ENCODE measurements at regions not wholly inside any gene's neighbourhood (a gene's known extent, or its start where the extent isn't known, plus 50 kb on each side); places are given as distances from the start of the nearest gene placed in this dataset.

DNA sequence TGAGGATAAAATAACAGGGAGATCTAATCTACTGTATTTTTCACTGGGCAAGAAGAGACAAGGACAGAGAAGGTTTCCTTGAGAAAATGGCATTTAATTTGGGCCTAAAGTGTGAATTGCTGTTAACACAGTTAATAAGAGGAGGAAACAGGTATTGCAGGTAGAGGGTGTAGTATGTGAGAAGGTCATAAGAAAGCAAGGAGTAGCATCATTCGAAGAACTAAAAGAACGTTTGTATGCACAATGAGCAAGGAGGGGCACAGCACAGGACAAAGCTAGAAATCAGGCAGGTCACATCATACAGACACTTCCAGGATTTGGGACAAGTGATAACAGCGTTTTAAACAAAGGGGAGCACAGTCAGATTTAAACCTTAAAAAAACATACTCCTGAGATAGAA lies 85.1 kb upstream of the PLEKHA5 start:
- Mint-ChIP-seq H3K4me3 (ENCODE audit: low read depth, unreplicated experiment) (no peak overlapping the region), H3K27ac (ENCODE audit: unreplicated experiment) (no peak overlapping the region), H3K36me3 (ENCODE audit: insufficient read depth, unreplicated experiment) (no peaks in the 10 kb centered on the region), H3K9me3 (ENCODE audit: low read depth, unreplicated experiment) (no peaks in the 10 kb centered on the region), H3K4me1 (ENCODE audit: low read depth, unreplicated experiment) (peaks cover 19% of the 10 kb centered on the region), H3K27me3 (ENCODE audit: unreplicated experiment) (no peaks in the 10 kb centered on the region)
- intact Hi-C loops (cut with micrococcal nuclease; ENCODE audit: unreplicated experiment): no loop called here
- TF ChIP-seq, protein P1, sequence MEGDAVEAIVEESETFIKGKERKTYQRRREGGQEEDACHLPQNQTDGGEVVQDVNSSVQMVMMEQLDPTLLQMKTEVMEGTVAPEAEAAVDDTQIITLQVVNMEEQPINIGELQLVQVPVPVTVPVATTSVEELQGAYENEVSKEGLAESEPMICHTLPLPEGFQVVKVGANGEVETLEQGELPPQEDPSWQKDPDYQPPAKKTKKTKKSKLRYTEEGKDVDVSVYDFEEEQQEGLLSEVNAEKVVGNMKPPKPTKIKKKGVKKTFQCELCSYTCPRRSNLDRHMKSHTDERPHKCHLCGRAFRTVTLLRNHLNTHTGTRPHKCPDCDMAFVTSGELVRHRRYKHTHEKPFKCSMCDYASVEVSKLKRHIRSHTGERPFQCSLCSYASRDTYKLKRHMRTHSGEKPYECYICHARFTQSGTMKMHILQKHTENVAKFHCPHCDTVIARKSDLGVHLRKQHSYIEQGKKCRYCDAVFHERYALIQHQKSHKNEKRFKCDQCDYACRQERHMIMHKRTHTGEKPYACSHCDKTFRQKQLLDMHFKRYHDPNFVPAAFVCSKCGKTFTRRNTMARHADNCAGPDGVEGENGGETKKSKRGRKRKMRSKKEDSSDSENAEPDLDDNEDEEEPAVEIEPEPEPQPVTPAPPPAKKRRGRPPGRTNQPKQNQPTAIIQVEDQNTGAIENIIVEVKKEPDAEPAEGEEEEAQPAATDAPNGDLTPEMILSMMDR (IDR thresholded peaks at IDR 0.05; ENCODE audit: unreplicated experiment): no peak
- DNase-seq: no peak
- BruUV-seq (replicated peaks): no TSS peak
- CTCF ChIA-PET: interaction anchor here (0.6 kb wide), 1 partner anchor 39 kb away, joined by 4 read pairs; no protein-coding TSS in a partner anchor

DNA sequence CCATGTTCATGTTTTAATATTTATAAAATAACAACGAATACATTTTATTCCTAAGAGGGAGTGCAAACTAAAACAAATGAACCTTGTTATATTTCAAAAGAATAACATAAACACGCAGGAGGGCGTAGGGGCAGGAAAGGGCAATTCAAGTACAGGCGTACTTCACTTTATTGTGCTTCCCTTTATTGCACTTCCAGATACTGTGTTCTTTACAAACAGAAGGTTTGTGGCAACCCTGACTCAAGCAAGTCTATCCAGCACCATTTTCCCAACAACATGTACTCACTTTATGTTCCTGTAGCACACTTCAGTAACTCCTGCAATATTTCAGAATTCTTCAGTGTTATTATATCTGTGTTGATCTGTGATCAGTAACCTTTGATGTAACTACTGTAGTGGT lies 84.6 kb upstream of the PLEKHA5 start:
- H3K36me3 Mint-ChIP-seq (ENCODE audit: insufficient read depth, unreplicated experiment): no peaks in the 10 kb centered on the region
- no peak overlapping the region for H3K27ac Mint-ChIP-seq (ENCODE audit: unreplicated experiment)
- H3K27me3 Mint-ChIP-seq (ENCODE audit: unreplicated experiment): no peaks in the 10 kb centered on the region
- CTCF ChIA-PET: interaction anchor here (0.6 kb wide), 1 partner anchor 39 kb away, joined by 4 read pairs; no protein-coding TSS in a partner anchor
- intact Hi-C loops (cut with micrococcal nuclease; ENCODE audit: unreplicated experiment): no loop called here
- no TSS peak for BruUV-seq (replicated peaks)
- H3K9me3 Mint-ChIP-seq (ENCODE audit: low read depth, unreplicated experiment): no peaks in the 10 kb centered on the region
- TF ChIP-seq, protein P1 (IDR thresholded peaks at IDR 0.05; ENCODE audit: unreplicated experiment): no peak
- peaks cover 19% of the 10 kb centered on the region for H3K4me1 Mint-ChIP-seq (ENCODE audit: low read depth, unreplicated experiment)
- no peak for DNase-seq
- no peak overlapping the region for H3K4me3 Mint-ChIP-seq (ENCODE audit: low read depth, unreplicated experiment)

- Mint-ChIP-seq H3K4me1 (ENCODE audit: low read depth, unreplicated experiment) (peaks cover 19% of the 10 kb centered on the region), H3K36me3 (ENCODE audit: insufficient read depth, unreplicated experiment) (no peaks in the 10 kb centered on the region), H3K27ac (ENCODE audit: unreplicated experiment) (no peak overlapping the region), H3K4me3 (ENCODE audit: low read depth, unreplicated experiment) (no peak overlapping the region), H3K9me3 (ENCODE audit: low read depth, unreplicated experiment) (no peaks in the 10 kb centered on the region), H3K27me3 (ENCODE audit: unreplicated experiment) (no peaks in the 10 kb centered on the region)
- CTCF ChIA-PET: no interaction called here
- no peak for DNase-seq
- BruUV-seq (replicated peaks): no TSS peak
- intact Hi-C loops (cut with micrococcal nuclease; ENCODE audit: unreplicated experiment): no loop called here
- TF ChIP-seq, protein P1 (IDR thresholded peaks at IDR 0.05; ENCODE audit: unreplicated experiment): no peak
These were observed 84.1 kb upstream of the PLEKHA5 start for GRCh38 chr12:19045426-19045825.

GRCh38 chr12:19048943-19049342 lies 80.6 kb upstream of the PLEKHA5 start:
- peak; percentile 13 for DNase-seq
- BruUV-seq (replicated peaks): no TSS peak
- Mint-ChIP-seq H3K4me1 (ENCODE audit: low read depth, unreplicated experiment) (peaks cover 19% of the 10 kb centered on the region), H3K4me3 (ENCODE audit: low read depth, unreplicated experiment) (no peak overlapping the region), H3K36me3 (ENCODE audit: insufficient read depth, unreplicated experiment) (no peaks in the 10 kb centered on the region), H3K9me3 (ENCODE audit: low read depth, unreplicated experiment) (no peaks in the 10 kb centered on the region), H3K27me3 (ENCODE audit: unreplicated experiment) (no peaks in the 10 kb centered on the region), H3K27ac (ENCODE audit: unreplicated experiment) (no peak overlapping the region)
- intact Hi-C loops (cut with micrococcal nuclease; ENCODE audit: unreplicated experiment): no loop called here
- TF ChIP-seq, protein P1 (IDR thresholded peaks at IDR 0.05; ENCODE audit: unreplicated experiment): no peak
- CTCF ChIA-PET: interaction anchor here (0.7 to 1.1 kb wide), 2 partner anchors 11 to 212 kb away, joined by 3 read pairs; no protein-coding TSS in a partner anchor
